Fibroblast of the conjunctiva (primary cell): ENCODE measurements at regions not wholly inside any gene's neighbourhood (a gene's known extent, or its start where the extent isn't known, plus 50 kb on each side); places are given as distances from the start of the nearest gene placed in this dataset.
"Not testable (repeated sequence)": the region's sequence is repeated elsewhere in the genome, so short reads cannot be mapped to it uniquely, and the experiment has no call there.

ENCODE experiments used
- DNase-seq: peaks from one replicate; pipeline ENCODE4 v3.0.0-alpha.2; 2010; ENCODE audit warnings: low read depth

- DNase-seq = not testable (repeated sequence)
Measured at GRCh38 chr2:35112367-35112766, 1243.2 kb upstream of the CRIM1 start.

GRCh38 chr2:35104309-35104708, 1251.3 kb upstream of the CRIM1 start:
- DNase-seq = no peak

GRCh38 chr2:35099342-35099741, 1256.2 kb upstream of the CRIM1 start:
- DNase-seq = no peak

GRCh38 chr2:35082072-35082471, 1273.5 kb upstream of the CRIM1 start:
- no peak for DNase-seq

DNA sequence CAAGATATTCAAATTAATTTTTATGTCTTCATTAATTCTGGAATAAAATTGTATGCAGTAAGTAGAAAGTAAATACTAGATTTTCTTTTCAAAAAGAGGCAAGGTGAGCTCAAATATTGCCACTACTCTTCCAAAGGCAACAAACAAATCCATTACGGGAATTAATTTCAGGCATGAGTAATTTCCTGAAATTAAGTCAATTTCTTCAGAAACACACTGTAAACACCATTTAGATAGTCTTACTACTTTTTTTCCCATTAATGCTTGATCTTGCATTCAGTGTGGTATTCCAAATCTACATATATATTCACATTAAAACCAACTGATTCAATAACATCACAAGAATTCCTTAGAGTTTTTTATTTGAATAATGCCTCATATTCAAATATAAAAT, 1274.0 kb upstream of the CRIM1 start:
- DNase-seq = no peak

GRCh38 chr2:35081001-35081621, 1274.5 kb upstream of the CRIM1 start:
- DNase-seq = no peak

- no peak for DNase-seq
Measured at GRCh38 chr2:35080231-35080910, 1275.2 kb upstream of the CRIM1 start.

GRCh38 chr2:35067420-35067819, 1288.2 kb upstream of the CRIM1 start:
- no peak for DNase-seq

DNA sequence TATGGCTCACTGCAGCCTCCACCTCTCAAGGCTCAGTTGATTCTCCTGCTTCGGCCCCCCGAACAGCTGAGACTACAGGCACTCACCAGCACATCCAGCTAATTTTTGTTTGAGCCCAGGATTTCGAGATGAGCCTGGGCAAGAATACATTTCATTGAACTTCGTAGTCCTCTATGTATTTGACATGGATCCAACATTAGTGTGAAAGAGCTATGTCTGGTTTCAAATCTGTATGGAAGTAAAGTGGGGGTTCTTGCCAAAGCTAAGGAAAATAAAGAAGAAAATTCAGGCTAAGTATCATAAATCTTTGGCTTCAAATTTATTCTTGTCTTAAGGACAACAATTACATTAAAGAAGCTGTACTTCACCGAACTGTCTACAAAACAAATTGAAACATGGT, 1291.7 kb upstream of the CRIM1 start:
- no peak for DNase-seq

GRCh38 chr2:35035883-35036282, 1319.7 kb upstream of the CRIM1 start:
- DNase-seq = no peak

- no peak for DNase-seq
Measured at GRCh38 chr2:35033748-35034147, 1321.8 kb upstream of the CRIM1 start.

- no peak for DNase-seq
Measured at GRCh38 chr2:35023545-35023944, 1332.0 kb upstream of the CRIM1 start.

GRCh38 chr2:35000453-35000852, 1355.1 kb upstream of the CRIM1 start:
- no peak for DNase-seq

DNA sequence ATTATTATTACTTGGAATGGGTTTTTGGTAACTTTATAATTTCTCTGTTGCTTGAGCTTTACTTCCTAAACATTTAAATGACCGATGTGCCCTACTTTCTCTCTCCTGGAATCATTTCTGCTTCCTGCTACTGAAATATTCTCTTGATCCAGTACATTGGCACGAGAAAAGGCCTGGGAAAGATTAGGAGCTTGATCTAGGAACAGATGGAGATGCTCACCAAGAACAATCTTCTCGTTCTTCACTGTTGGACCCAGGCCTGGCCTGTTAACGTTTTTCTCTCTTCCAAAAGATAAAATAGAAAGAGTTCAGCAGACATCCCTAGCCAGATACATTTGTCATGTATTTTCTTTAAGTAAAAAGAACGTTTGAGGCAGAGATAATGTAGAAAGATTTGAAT, 1356.8 kb upstream of the CRIM1 start:
- no peak for DNase-seq

- no peak for DNase-seq
Measured at GRCh38 chr2:34997779-34998178, 1357.8 kb upstream of the CRIM1 start.

GRCh38 chr2:34995196-34995595, 1360.4 kb upstream of the CRIM1 start:
- no peak for DNase-seq

- no peak for DNase-seq
Measured at GRCh38 chr2:34991508-34992274, 1363.9 kb upstream of the CRIM1 start.

GRCh38 chr2:34985474-34985873, 1370.1 kb upstream of the CRIM1 start:
- DNase-seq = no peak

GRCh38 chr2:34980689-34981088, 1374.9 kb upstream of the CRIM1 start:
- no peak for DNase-seq

- no peak for DNase-seq
Measured at GRCh38 chr2:34979148-34979547, 1376.4 kb upstream of the CRIM1 start.

DNA sequence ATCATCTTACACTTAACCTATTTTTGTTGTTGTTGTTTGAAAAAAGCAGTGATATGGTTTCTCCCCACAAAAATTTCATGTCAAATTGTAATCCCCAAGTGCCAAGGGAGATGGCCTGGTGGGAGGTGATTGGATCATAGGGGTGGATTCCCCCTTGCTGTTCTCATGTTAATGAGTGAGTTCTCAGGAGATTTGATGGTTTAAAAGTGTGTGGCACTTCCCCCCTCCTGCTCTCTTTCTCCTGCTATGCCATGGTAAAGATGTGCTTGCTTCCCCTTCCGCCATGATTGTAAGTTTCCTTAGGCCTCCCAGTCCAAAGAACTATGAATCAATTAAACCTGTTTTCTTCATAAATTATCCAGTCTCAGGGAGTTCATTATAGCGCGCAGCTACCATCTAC, 1362.7 kb upstream of the FAM98A start:
- no peak for DNase-seq

GRCh38 chr2:34954758-34955157, 1355.7 kb upstream of the FAM98A start:
- DNase-seq = no peak

- DNase-seq = no peak
Measured at GRCh38 chr2:34950797-34951196, 1351.7 kb upstream of the FAM98A start.
